ENCODE measurements at regions not wholly inside any gene's neighbourhood (a gene's known extent, or its start where the extent isn't known, plus 50 kb on each side); places are given as distances from the start of the nearest gene placed in this dataset.

DNA sequence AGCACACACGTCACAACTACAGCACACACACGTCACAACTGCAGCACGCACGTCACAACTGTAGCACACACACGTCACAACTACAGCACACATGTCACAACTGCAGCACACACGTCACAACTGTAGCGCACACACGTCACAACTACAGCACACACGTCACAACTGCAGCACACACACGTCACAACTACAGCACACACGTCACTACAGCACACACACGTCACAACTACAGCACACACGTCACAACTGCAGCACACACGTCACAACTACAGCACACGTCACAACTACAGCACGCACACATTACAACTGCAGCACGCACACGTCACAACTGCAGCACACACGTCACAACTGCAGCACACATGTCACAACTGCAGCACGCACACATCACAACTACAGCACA lies 322.6 kb upstream of the AJAP1 start:
- CTCF ChIA-PET = no interaction called here
- H3K4me3 ChIP-seq (replicated peaks in 1 of 3; ENCODE audit: insufficient read depth in 1 of 3, low read depth in 1 of 3, low read length in 3 of 3) = no peak overlapping the region
- FAIRE-seq = no peak
- no peaks in the 10 kb centered on the region for H3K79me2 ChIP-seq (ENCODE audit: control insufficient read depth, insufficient read depth, low read length)
- H3K4me1 ChIP-seq (ENCODE audit: control insufficient read depth, extremely low read depth, insufficient read depth, low read length) = no peaks in the 10 kb centered on the region
- dilution Hi-C loops (cut with MboI; ENCODE audit: extremely low pct_ligation_motif_present, low sequenced_read_pairs) (no loop called here), intact Hi-C loops (cut with micrococcal nuclease) (no loop called here)
- no peak overlapping the region for H2AFZ ChIP-seq (ENCODE audit: low read depth, low read length)
- no peak overlapping the region for H3K9ac ChIP-seq (replicated peaks; ENCODE audit: extremely low read depth, insufficient read depth, low read length)
- no peaks in the 10 kb centered on the region for H3K9me1 ChIP-seq (replicated peaks; ENCODE audit: control insufficient read depth, extremely low read depth, insufficient read depth, low read length)
- H3K27me3 ChIP-seq (ENCODE audit: control insufficient read depth in 2 of 2, insufficient read depth in 2 of 2, low read length in 2 of 2) = no peaks in the 10 kb centered on the region
- peaks cover 13% of the 10 kb centered on the region for H3K9me3 ChIP-seq (replicated peaks; ENCODE audit: control insufficient read depth, insufficient read depth, low read length)
- H3K27ac ChIP-seq (ENCODE audit: insufficient read depth, low read depth, low read length) = no peak overlapping the region
- H3K4me2 ChIP-seq (ENCODE audit: insufficient read depth, low read length) = no peak overlapping the region
- H4K20me1 ChIP-seq (replicated peaks; ENCODE audit: control insufficient read depth, extremely low read depth, insufficient read depth, low read length) = no peaks in the 10 kb centered on the region
- H3K36me3 ChIP-seq (ENCODE audit: control insufficient read depth in 2 of 2, extremely low read depth in 1 of 2, insufficient read depth in 2 of 2, low read length in 2 of 2) = no peaks in the 10 kb centered on the region
- POLR2A ChIA-PET = no interaction called here
- DNase-seq (ENCODE audit: low read depth, low spot score) = no peak
- no peak for TF ChIP-seq MYC (IDR thresholded peaks at IDR 0.05; ENCODE audit: low read depth, low read length)
- TF ChIP-seq POLR2A (IDR thresholded peaks at IDR 0.05; ENCODE audit: low read depth, low read length) = no peak
- TF ChIP-seq, protein P1, sequence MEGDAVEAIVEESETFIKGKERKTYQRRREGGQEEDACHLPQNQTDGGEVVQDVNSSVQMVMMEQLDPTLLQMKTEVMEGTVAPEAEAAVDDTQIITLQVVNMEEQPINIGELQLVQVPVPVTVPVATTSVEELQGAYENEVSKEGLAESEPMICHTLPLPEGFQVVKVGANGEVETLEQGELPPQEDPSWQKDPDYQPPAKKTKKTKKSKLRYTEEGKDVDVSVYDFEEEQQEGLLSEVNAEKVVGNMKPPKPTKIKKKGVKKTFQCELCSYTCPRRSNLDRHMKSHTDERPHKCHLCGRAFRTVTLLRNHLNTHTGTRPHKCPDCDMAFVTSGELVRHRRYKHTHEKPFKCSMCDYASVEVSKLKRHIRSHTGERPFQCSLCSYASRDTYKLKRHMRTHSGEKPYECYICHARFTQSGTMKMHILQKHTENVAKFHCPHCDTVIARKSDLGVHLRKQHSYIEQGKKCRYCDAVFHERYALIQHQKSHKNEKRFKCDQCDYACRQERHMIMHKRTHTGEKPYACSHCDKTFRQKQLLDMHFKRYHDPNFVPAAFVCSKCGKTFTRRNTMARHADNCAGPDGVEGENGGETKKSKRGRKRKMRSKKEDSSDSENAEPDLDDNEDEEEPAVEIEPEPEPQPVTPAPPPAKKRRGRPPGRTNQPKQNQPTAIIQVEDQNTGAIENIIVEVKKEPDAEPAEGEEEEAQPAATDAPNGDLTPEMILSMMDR (IDR thresholded peaks at IDR 0.05; ENCODE audit: extremely low read depth in 1 of 2, insufficient read depth in 1 of 2, low read depth in 1 of 2, low read length in 2 of 2) = no peak
- TF ChIP-seq GATA2 (IDR thresholded peaks at IDR 0.05; ENCODE audit: insufficient read depth, insufficient read length, low read depth, low read length) = no peak
- no TSS peak for BruUV-seq (replicated peaks)

DNA sequence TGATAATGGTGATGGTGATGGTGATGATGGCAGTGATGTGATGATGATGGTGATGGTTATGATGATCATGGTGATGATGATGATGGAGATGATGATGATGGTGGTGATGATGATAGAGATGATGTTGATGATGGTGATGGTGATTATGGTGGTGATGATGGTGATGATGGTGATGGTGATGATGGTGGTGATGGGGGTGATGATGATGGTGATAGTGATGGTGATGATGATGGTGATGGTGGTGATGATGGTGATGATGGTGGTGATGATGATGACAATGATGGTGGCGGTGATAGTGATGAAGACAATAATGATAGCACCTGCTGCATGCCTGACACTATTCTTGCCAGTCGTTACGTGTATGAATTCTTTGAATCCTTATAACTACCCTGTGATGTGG lies 317.9 kb upstream of the AJAP1 start:
- TF ChIP-seq POLR2A (IDR thresholded peaks at IDR 0.05; ENCODE audit: low read depth, low read length) (no peak), FOS (IDR thresholded peaks at IDR 0.05; ENCODE audit: borderline replicate concordance, insufficient read depth, low read length) (no peak), EZH2 (IDR thresholded peaks at IDR 0.05; ENCODE audit: borderline replicate concordance, low read depth, low read length, severe bottlenecking) (no peak), JUN (IDR thresholded peaks at IDR 0.05; ENCODE audit: borderline replicate concordance, insufficient read depth, insufficient read length, low read depth) (no peak), MYC (IDR thresholded peaks at IDR 0.05; ENCODE audit: low read depth, low read length) (no peak), GATA2 (IDR thresholded peaks at IDR 0.05; ENCODE audit: insufficient read depth, insufficient read length, low read depth, low read length) (no peak), POLR2AphosphoS5 (IDR thresholded peaks at IDR 0.05; ENCODE audit: insufficient read depth, low read depth, low read length) (no peak)
- TF ChIP-seq, protein P2, sequence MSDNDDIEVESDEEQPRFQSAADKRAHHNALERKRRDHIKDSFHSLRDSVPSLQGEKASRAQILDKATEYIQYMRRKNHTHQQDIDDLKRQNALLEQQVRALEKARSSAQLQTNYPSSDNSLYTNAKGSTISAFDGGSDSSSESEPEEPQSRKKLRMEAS (IDR thresholded peaks at IDR 0.05; ENCODE audit: insufficient read depth, insufficient read length) = no peak
- TF ChIP-seq, protein P1 (IDR thresholded peaks at IDR 0.05; ENCODE audit: extremely low read depth in 1 of 2, insufficient read depth in 1 of 2, low read depth in 1 of 2, low read length in 2 of 2) = no peak
- Histone ChIP-seq H3K27ac (ENCODE audit: insufficient read depth, low read depth, low read length) (no peak overlapping the region), H3K9me3 (replicated peaks; ENCODE audit: control insufficient read depth, insufficient read depth, low read length) (peaks cover 7% of the 10 kb centered on the region), H2AFZ (ENCODE audit: low read depth, low read length) (no peak overlapping the region), H3K36me3 (ENCODE audit: control insufficient read depth in 2 of 2, extremely low read depth in 1 of 2, insufficient read depth in 2 of 2, low read length in 2 of 2) (no peaks in the 10 kb centered on the region), H3K4me2 (ENCODE audit: insufficient read depth, low read length) (no peak overlapping the region), H3K9ac (replicated peaks; ENCODE audit: extremely low read depth, insufficient read depth, low read length) (no peak overlapping the region), H3K4me3 (replicated peaks in 1 of 3; ENCODE audit: insufficient read depth in 1 of 3, low read depth in 1 of 3, low read length in 3 of 3) (no peak overlapping the region), H4K20me1 (replicated peaks; ENCODE audit: control insufficient read depth, extremely low read depth, insufficient read depth, low read length) (no peaks in the 10 kb centered on the region), H3K27me3 (ENCODE audit: control insufficient read depth in 2 of 2, insufficient read depth in 2 of 2, low read length in 2 of 2) (no peaks in the 10 kb centered on the region), H3K4me1 (ENCODE audit: control insufficient read depth, extremely low read depth, insufficient read depth, low read length) (no peaks in the 10 kb centered on the region), H3K79me2 (ENCODE audit: control insufficient read depth, insufficient read depth, low read length) (no peaks in the 10 kb centered on the region), H3K9me1 (replicated peaks; ENCODE audit: control insufficient read depth, extremely low read depth, insufficient read depth, low read length) (no peaks in the 10 kb centered on the region)
- DNase-seq (ENCODE audit: low read depth, low spot score) (no peak), FAIRE-seq (no peak)
- POLR2A ChIA-PET = no interaction called here
- no TSS peak for BruUV-seq (replicated peaks)
- dilution Hi-C loops (cut with MboI; ENCODE audit: extremely low pct_ligation_motif_present, low sequenced_read_pairs) (no loop called here), intact Hi-C loops (cut with micrococcal nuclease) (no loop called here)
- CTCF ChIA-PET = no interaction called here
